ENCODE measurements at regions not wholly inside any gene's neighbourhood (a gene's known extent, or its start where the extent isn't known, plus 50 kb on each side); places are given as distances from the start of the nearest gene placed in this dataset.
"Not testable (repeated sequence)": the region's sequence is repeated elsewhere in the genome, so short reads cannot be mapped to it uniquely, and the experiment has no call there.

- no peak for ATAC-seq
- H3K27me3 Mint-ChIP-seq: peaks cover 7 to 38% (median 12%) of the 10 kb centered on the region in 5 donors
- no peak overlapping the region for H3K4me3 Mint-ChIP-seq
- DNase-seq: no peak
- H3K4me1 Mint-ChIP-seq: no peaks in the 10 kb centered on the region
- H3K36me3 Mint-ChIP-seq: no peaks in the 10 kb centered on the region
- H3K27ac Mint-ChIP-seq: no peak overlapping the region
- peaks cover 0 to 5% (median 0%) of the 10 kb centered on the region in 9 donors for H3K9me3 Mint-ChIP-seq
- POLR2A ChIA-PET: no interaction called here
These were observed 51.9 kb upstream of the NMUR2 start for GRCh38 chr5:152456815-152457443.

DNA sequence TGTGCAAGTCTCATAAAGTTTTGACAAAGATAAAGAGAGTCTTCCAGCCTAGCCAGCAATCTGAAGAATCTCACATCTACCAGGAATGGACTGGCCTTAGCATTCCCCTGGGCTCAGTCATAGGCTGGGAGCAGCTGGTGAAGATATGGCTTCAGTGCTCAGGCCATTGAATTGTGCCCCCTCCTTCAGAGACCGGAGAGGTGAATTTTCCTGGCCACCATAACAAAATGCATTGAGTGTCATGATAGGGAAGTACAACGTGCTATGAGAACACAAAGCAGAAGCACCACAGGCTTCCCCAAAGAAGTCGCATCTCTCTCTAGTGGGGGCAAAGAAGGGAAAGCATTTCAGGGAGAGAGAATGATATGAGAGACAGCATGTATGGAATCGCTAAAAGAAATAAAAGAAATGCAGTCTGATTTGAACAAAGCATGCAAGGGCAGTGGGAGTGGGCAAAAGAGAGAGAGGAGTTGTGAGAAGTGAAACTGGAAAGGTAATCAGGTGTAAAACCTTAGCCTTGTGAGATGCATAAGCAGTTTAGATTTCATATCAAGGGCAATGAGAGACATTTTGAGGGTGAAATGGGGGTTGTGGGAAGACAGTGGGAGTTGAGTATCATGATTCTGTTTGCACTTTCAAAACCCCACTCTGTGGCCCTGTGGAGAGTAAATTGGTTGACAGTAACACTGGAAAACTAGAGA is 57.1 kb upstream of the NMUR2 start:
- Mint-ChIP-seq H3K36me3 (no peaks in the 10 kb centered on the region), H3K4me1 (no peaks in the 10 kb centered on the region), H3K9me3 (peaks cover 0 to 4% (median 0%) of the 10 kb centered on the region in 9 donors), H3K27me3 (peaks cover 4 to 62% (median 12%) of the 10 kb centered on the region in 5 donors), H3K27ac (no peak overlapping the region), H3K4me3 (no peak overlapping the region)
- ATAC-seq (no peak), DNase-seq (no peak)
- POLR2A ChIA-PET: no interaction called here

DNA sequence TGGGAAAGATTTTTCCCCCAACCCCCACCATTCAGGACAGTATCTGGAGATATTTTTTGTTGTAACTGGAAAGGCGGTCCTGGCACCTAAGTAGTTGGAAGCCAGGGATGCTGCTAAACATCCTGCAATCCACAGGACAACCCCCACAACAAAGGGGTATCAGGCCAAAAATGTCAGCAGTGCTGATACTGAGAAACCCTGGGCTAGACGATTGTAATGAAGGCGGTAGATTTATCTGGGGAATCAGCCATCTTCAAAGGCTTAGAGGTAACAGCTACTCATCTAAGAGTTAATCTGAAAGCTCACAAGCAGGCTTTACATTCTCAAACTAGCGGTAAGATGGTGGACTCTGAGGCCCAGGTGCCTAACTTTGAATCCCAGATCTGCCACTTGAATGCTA is 59.0 kb upstream of the NMUR2 start:
- no peak for ATAC-seq
- H3K4me1 Mint-ChIP-seq: no peaks in the 10 kb centered on the region
- H3K4me3 Mint-ChIP-seq: no peak overlapping the region
- H3K9me3 Mint-ChIP-seq: peaks cover 0 to 4% (median 0%) of the 10 kb centered on the region in 9 donors
- no peaks in the 10 kb centered on the region for H3K36me3 Mint-ChIP-seq
- peaks cover 0 to 57% (median 13%) of the 10 kb centered on the region in 5 donors for H3K27me3 Mint-ChIP-seq
- POLR2A ChIA-PET: no interaction called here
- no peak overlapping the region for H3K27ac Mint-ChIP-seq
- DNase-seq: no peak

GRCh38 chr5:152465140-152465539 is 60.1 kb upstream of the NMUR2 start:
- DNase-seq: no peak
- ATAC-seq: no peak
- no peaks in the 10 kb centered on the region for H3K4me1 Mint-ChIP-seq
- POLR2A ChIA-PET: no interaction called here
- no peaks in the 10 kb centered on the region for H3K36me3 Mint-ChIP-seq
- peaks cover 0 to 4% (median 0%) of the 10 kb centered on the region in 9 donors for H3K9me3 Mint-ChIP-seq
- no peak overlapping the region for H3K4me3 Mint-ChIP-seq
- no peak overlapping the region for H3K27ac Mint-ChIP-seq
- H3K27me3 Mint-ChIP-seq: peaks cover 5 to 47% (median 13%) of the 10 kb centered on the region in 5 donors

GRCh38 chr5:152466085-152466745 is 61.1 kb upstream of the NMUR2 start:
- Mint-ChIP-seq H3K4me1 (no peaks in the 10 kb centered on the region), H3K36me3 (no peaks in the 10 kb centered on the region), H3K9me3 (peaks cover 0 to 4% (median 0%) of the 10 kb centered on the region in 9 donors), H3K27me3 (peaks cover 5 to 37% (median 10%) of the 10 kb centered on the region in 5 donors), H3K27ac (no peak overlapping the region), H3K4me3 (no peak overlapping the region)
- ATAC-seq: no peak
- POLR2A ChIA-PET: no interaction called here
- no peak for DNase-seq

GRCh38 chr5:152470167-152470566 is 65.1 kb upstream of the NMUR2 start:
- Mint-ChIP-seq H3K36me3 (no peaks in the 10 kb centered on the region), H3K27ac (no peak overlapping the region), H3K4me1 (no peaks in the 10 kb centered on the region), H3K4me3 (no peak overlapping the region), H3K27me3 (peaks cover 3 to 27% (median 8%) of the 10 kb centered on the region in 5 donors), H3K9me3 (no peaks in the 10 kb centered on the region)
- ATAC-seq: no peak
- POLR2A ChIA-PET: no interaction called here
- DNase-seq: no peak

DNA sequence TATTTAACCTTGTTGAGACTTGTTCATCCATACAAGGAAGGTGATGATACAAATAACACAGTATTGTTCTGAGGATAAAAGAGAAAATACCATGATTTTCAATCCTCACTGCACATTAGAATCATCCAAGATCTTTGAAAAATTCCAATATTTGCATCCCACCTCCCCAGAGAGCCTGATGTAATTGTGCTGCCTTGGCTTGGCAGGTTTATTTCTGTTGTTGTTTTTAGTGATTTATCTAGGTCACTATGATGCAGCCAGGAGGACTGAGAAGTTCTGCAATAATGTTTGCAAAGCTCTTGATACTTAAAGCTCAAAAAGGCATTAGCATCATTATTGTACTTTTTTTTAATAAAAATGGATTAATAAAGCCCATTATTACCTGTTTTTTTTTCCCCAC is 67.0 kb upstream of the NMUR2 start:
- POLR2A ChIA-PET: no interaction called here
- peaks cover 0 to 2% (median 0%) of the 10 kb centered on the region in 9 donors for H3K9me3 Mint-ChIP-seq
- H3K4me3 Mint-ChIP-seq: no peak overlapping the region
- no peaks in the 10 kb centered on the region for H3K4me1 Mint-ChIP-seq
- H3K27me3 Mint-ChIP-seq: peaks cover 4 to 22% (median 6%) of the 10 kb centered on the region in 5 donors
- no peaks in the 10 kb centered on the region for H3K36me3 Mint-ChIP-seq
- no peak overlapping the region for H3K27ac Mint-ChIP-seq
- DNase-seq: no peak
- no peak for ATAC-seq

GRCh38 chr5:152474961-152475360 is 69.9 kb upstream of the NMUR2 start:
- Mint-ChIP-seq H3K4me1 (no peaks in the 10 kb centered on the region), H3K27me3 (peaks cover 0 to 15% (median 3%) of the 10 kb centered on the region in 5 donors), H3K36me3 (no peaks in the 10 kb centered on the region), H3K9me3 (peaks cover 0 to 5% (median 0%) of the 10 kb centered on the region in 9 donors), H3K27ac (no peak overlapping the region), H3K4me3 (no peak overlapping the region)
- no peak for ATAC-seq
- POLR2A ChIA-PET: no interaction called here
- no peak for DNase-seq

DNA sequence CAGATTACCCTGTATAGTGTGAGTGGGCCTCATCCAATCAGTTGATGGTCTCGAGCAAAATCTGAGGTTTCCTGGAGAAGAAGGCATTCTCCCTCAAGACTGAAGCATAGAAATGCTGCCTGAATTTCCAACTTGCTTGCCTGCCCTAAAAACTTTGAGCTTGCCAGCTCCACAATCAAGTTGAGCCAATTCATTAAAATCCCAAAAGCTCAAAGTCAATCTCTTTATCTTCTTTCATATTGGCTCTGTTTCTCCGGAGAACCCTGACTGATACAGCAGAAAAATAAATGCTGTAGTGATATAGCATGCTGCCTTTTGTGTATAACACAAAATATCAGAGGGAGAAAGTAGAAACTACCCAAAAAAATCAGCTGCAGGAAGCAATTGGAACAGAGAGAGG is 72.5 kb upstream of the NMUR2 start:
- POLR2A ChIA-PET: no interaction called here
- peaks cover 0 to 15% (median 2%) of the 10 kb centered on the region in 5 donors for H3K27me3 Mint-ChIP-seq
- no peak for ATAC-seq
- H3K27ac Mint-ChIP-seq: no peak overlapping the region
- DNase-seq: no peak
- peaks cover 0 to 5% (median 0%) of the 10 kb centered on the region in 3 donors for H3K36me3 Mint-ChIP-seq
- H3K4me3 Mint-ChIP-seq: no peak overlapping the region
- peaks cover 0 to 18% (median 4%) of the 10 kb centered on the region in 9 donors for H3K9me3 Mint-ChIP-seq
- H3K4me1 Mint-ChIP-seq: no peaks in the 10 kb centered on the region

GRCh38 chr5:152479866-152480265 is 74.8 kb upstream of the NMUR2 start:
- DNase-seq, H3K36me3 Mint-ChIP-seq, H3K27ac Mint-ChIP-seq, POLR2A ChIA-PET, ATAC-seq, H3K4me1 Mint-ChIP-seq, H3K4me3 Mint-ChIP-seq: not testable (repeated sequence)
- Mint-ChIP-seq H3K27me3 (peaks cover 0 to 15% (median 5%) of the 10 kb centered on the region in 5 donors), H3K9me3 (peaks cover 0 to 18% (median 6%) of the 10 kb centered on the region in 9 donors)

- ATAC-seq, H3K4me3 Mint-ChIP-seq, H3K27ac Mint-ChIP-seq, POLR2A ChIA-PET, DNase-seq, H3K4me1 Mint-ChIP-seq, H3K36me3 Mint-ChIP-seq: not testable (repeated sequence)
- Mint-ChIP-seq H3K27me3 (peaks cover 0 to 14% (median 5%) of the 10 kb centered on the region in 5 donors), H3K9me3 (peaks cover 0 to 18% (median 6%) of the 10 kb centered on the region in 9 donors)
These were observed 75.6 kb upstream of the NMUR2 start for GRCh38 chr5:152480677-152481076.

DNA sequence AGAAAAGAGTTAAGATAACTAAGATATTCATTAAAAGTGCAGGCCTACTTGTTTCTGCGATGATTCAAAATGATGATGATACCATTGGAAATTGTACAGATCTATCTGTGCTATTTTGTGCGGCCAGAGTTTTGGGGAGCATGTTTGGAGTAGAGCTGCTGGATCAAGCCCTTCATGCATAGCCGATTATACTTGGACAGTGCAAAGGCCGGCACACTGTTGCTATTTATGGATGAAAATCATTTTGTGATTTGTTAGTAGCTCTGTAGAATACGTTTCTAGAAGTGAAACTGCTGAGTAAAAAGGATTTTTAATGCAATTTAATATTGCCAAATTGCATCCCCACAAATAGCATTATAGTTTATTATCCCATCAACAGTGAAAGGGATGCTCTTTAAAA is 82.1 kb upstream of the NMUR2 start:
- H3K27ac Mint-ChIP-seq: no peak overlapping the region
- H3K4me1 Mint-ChIP-seq: no peaks in the 10 kb centered on the region
- no peaks in the 10 kb centered on the region for H3K36me3 Mint-ChIP-seq
- DNase-seq: no peak
- H3K9me3 Mint-ChIP-seq: peaks cover 0 to 5% (median 0%) of the 10 kb centered on the region in 9 donors
- POLR2A ChIA-PET: no interaction called here
- no peak overlapping the region for H3K4me3 Mint-ChIP-seq
- H3K27me3 Mint-ChIP-seq: peaks cover 0 to 5% (median 4%) of the 10 kb centered on the region in 5 donors
- no peak for ATAC-seq

DNA sequence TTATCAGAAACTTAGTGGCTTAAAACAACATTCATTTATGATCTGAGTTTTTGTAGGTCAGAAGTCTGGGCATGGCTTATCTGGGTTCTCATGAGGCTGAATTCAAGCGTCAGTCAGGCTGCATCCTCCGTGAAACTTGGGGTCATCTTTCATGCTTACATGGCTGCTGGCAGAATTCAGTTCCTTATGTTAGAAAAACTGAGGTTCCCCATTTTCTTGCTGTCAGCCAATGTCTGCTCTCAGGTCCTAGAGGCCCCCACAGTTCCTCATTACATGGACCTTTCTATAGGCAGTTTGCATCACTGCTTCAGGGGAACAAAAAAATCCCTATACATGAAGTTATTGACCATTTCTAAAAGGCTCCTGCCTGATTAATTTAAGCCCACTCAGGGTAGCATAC is 83.8 kb upstream of the NMUR2 start:
- no peaks in the 10 kb centered on the region for H3K9me3 Mint-ChIP-seq
- POLR2A ChIA-PET: no interaction called here
- H3K36me3 Mint-ChIP-seq: no peaks in the 10 kb centered on the region
- H3K27ac Mint-ChIP-seq: no peak overlapping the region
- no peaks in the 10 kb centered on the region for H3K4me1 Mint-ChIP-seq
- ATAC-seq (no peak), DNase-seq (no peak)
- peaks cover 0 to 3% (median 0%) of the 10 kb centered on the region in 5 donors for H3K27me3 Mint-ChIP-seq
- no peak overlapping the region for H3K4me3 Mint-ChIP-seq

Data from naive thymus-derived CD8-positive, alpha-beta T cell (primary cell).